Tongue (tissue), 1 donor: ENCODE measurements at regions not wholly inside any gene's neighbourhood (a gene's known extent, or its start where the extent isn't known, plus 50 kb on each side); places are given as distances from the start of the nearest gene placed in this dataset.
A peak's percentile ranks its signal among the peaks of the same experiment; 100 is the strongest.

ENCODE experiments used
- DNase-seq: peaks from one replicate; pipeline ENCODE4 v3.0.0-alpha.2; 2015

- DNase-seq = no peak
These were observed 50.3 kb downstream of the UTRN start for GRCh38 chr6:144335311-144335861.

GRCh38 chr6:144335914-144336313, 50.8 kb downstream of the UTRN start:
- no peak for DNase-seq

GRCh38 chr6:144336900-144337299, 51.8 kb downstream of the UTRN start:
- DNase-seq = no peak

- no peak for DNase-seq
These were observed 53.3 kb downstream of the UTRN start for GRCh38 chr6:144338474-144338873.

- DNase-seq = no peak
These were observed 54.0 kb downstream of the UTRN start for GRCh38 chr6:144338951-144339700.

- no peak for DNase-seq
These were observed 54.8 kb downstream of the UTRN start for GRCh38 chr6:144339859-144340452.

- DNase-seq = no peak
These were observed 55.6 kb downstream of the UTRN start for GRCh38 chr6:144340541-144341371.

- DNase-seq = no peak
These were observed 56.8 kb downstream of the UTRN start for GRCh38 chr6:144341831-144342527.

- no peak for DNase-seq
These were observed 58.7 kb downstream of the UTRN start for GRCh38 chr6:144343701-144344428.

GRCh38 chr6:144344646-144345045, 59.5 kb downstream of the UTRN start:
- no peak for DNase-seq

GRCh38 chr6:144345451-144345850, 60.3 kb downstream of the UTRN start:
- no peak for DNase-seq

- DNase-seq = no peak
These were observed 61.7 kb downstream of the UTRN start for GRCh38 chr6:144346719-144347447.

GRCh38 chr6:144347448-144347759, 62.3 kb downstream of the UTRN start:
- DNase-seq = no peak

GRCh38 chr6:144347933-144348332, 62.8 kb downstream of the UTRN start:
- DNase-seq = no peak

- DNase-seq = peak; percentile 44
These were observed 64.8 kb downstream of the UTRN start for GRCh38 chr6:144349690-144350527.

GRCh38 chr6:144350528-144350880, 65.4 kb downstream of the UTRN start:
- no peak for DNase-seq

- DNase-seq = no peak
These were observed 66.4 kb downstream of the UTRN start for GRCh38 chr6:144351379-144352127.

- DNase-seq = no peak
These were observed 67.2 kb downstream of the UTRN start for GRCh38 chr6:144352331-144352730.

- DNase-seq = no peak
These were observed 68.8 kb downstream of the UTRN start for GRCh38 chr6:144353871-144354314.
